ENCODE measurements at regions not wholly inside any gene's neighbourhood (a gene's known extent, or its start where the extent isn't known, plus 50 kb on each side); places are given as distances from the start of the nearest gene placed in this dataset.

- no peak for TF ChIP-seq EZH2phosphoT487 (IDR thresholded peaks at IDR 0.05; ENCODE audit: borderline replicate concordance, low read length)
- TF ChIP-seq CTCF (IDR thresholded peaks at IDR 0.05; ENCODE audit: low read depth, low read length, poor library complexity, severe bottlenecking), result no peak
Observed at GRCh38 chr20:51941503-51941902, 139.2 kb upstream of the SALL4 start.
